Smooth muscle cell (in vitro differentiated cells): ENCODE measurements at regions not wholly inside any gene's neighbourhood (a gene's known extent, or its start where the extent isn't known, plus 50 kb on each side); places are given as distances from the start of the nearest gene placed in this dataset.

Source experiments
- DNase-seq: peaks from one replicate; lab custom pipeline; 2025; ENCODE audit not compliant: unreplicated experiment; lab: John Stamatoyannopoulos, UW
- H2AFZ ChIP-seq: fragments of 200-600 bp; sonication (generic); 2 replicates; pipeline ENCODE4 v1.6.0; 2016; ENCODE audit warnings: antibody characterized with exemption, low read depth, mild to moderate bottlenecking
- H3F3A ChIP-seq: fragments of 200-600 bp; sonication (generic); 2 replicates; pipeline ENCODE4 v1.6.0; 2017; ENCODE audit warnings: antibody characterized with exemption, low read depth
- H3K27ac ChIP-seq: fragments of 200-600 bp; sonication (generic); 2 replicates; pipeline ENCODE4 v1.5.1; 2016; ENCODE audit warnings: low read depth, mild to moderate bottlenecking
- H3K27me3 ChIP-seq: fragments of 200-600 bp; sonication (generic); 2 replicates; pipeline ENCODE4 v1.6.1; 2016; ENCODE audit warnings: low read depth, mild to moderate bottlenecking
- H3K36me3 ChIP-seq: fragments of 200-600 bp; sonication (generic); 2 replicates; pipeline ENCODE4 v1.5.1; 2016; ENCODE audit warnings: low read depth
- H3K4me1 ChIP-seq: fragments of 200-600 bp; sonication (generic); 2 replicates; pipeline ENCODE4 v1.5.1; 2016; ENCODE audit warnings: low read depth
- H3K4me2 ChIP-seq: fragments of 200-600 bp; sonication (generic); 2 replicates; pipeline ENCODE4 v1.6.0; 2016; ENCODE audit warnings: mild to moderate bottlenecking
- H3K4me3 ChIP-seq: fragments of 200-600 bp; sonication (generic); 2 replicates; pipeline ENCODE4 v1.5.1; 2016; ENCODE audit warnings: mild to moderate bottlenecking
- H3K79me2 ChIP-seq: fragments of 200-600 bp; sonication (generic); 2 replicates; pipeline ENCODE4 v1.6.0; 2016; ENCODE audit warnings: low read depth, mild to moderate bottlenecking
- H3K9ac ChIP-seq: fragments of 200-600 bp; sonication (generic); 2 replicates; pipeline ENCODE4 v1.6.0; 2016; ENCODE audit warnings: low read depth
- H3K9me3 ChIP-seq: fragments of 200-600 bp; sonication (generic); replicated peaks from 2 replicates; pipeline ENCODE4 v1.5.1; 2016; ENCODE audit warnings: low read depth
- H4K20me1 ChIP-seq: fragments of 200-600 bp; sonication (generic); 2 replicates; pipeline ENCODE4 v1.6.0; 2016; ENCODE audit warnings: low read depth
- CTCF ChIP-seq: fragments of 200-600 bp; sonication (generic); IDR thresholded peaks from 2 replicates; pipeline ENCODE4 v1.5.1; 2017; ENCODE audit warnings: borderline replicate concordance, mild to moderate bottlenecking, antibody characterized with exemption; ENCODE audit not compliant: insufficient read depth, poor library complexity, severe bottlenecking
- WGBS: methylation state at CpG from one replicate; pipeline ENCODE4 v1.1.7; 2016; ENCODE audit warnings: low lambda C conversion rate; 5-methylcytosine and 5-hydroxymethylcytosine counted together

GRCh38 chr7:46449743-46450142 is 528.7 kb upstream of the IGFBP3 start:
- Histone ChIP-seq H3K9ac (no peak overlapping the region), H2AFZ (no peak overlapping the region), H3K27me3 (no peaks in the 10 kb centered on the region), H3F3A (no peaks in the 10 kb centered on the region), H3K36me3 (no peaks in the 10 kb centered on the region), H3K27ac (no peak overlapping the region), H3K79me2 (no peaks in the 10 kb centered on the region), H3K9me3 (no peaks in the 10 kb centered on the region), H3K4me1 (no peaks in the 10 kb centered on the region), H4K20me1 (no peaks in the 10 kb centered on the region), H3K4me2 (no peak overlapping the region), H3K4me3 (no peak overlapping the region)
- TF ChIP-seq CTCF: no peak
- DNase-seq: no peak
- 95% methylated on average over 2 of the region's 2 CpGs for WGBS

- no peaks in the 10 kb centered on the region for H3F3A ChIP-seq
- no peak for DNase-seq
- no peak overlapping the region for H3K9ac ChIP-seq
- no peaks in the 10 kb centered on the region for H3K9me3 ChIP-seq
- no peak overlapping the region for H2AFZ ChIP-seq
- no peaks in the 10 kb centered on the region for H3K79me2 ChIP-seq
- H4K20me1 ChIP-seq: no peaks in the 10 kb centered on the region
- WGBS: 99% methylated on average over 5 of the region's 5 CpGs
- no peak overlapping the region for H3K4me3 ChIP-seq
- H3K27ac ChIP-seq: no peak overlapping the region
- no peaks in the 10 kb centered on the region for H3K4me1 ChIP-seq
- no peaks in the 10 kb centered on the region for H3K27me3 ChIP-seq
- no peaks in the 10 kb centered on the region for H3K36me3 ChIP-seq
- no peak for TF ChIP-seq CTCF
- H3K4me2 ChIP-seq: no peak overlapping the region
Observed at GRCh38 chr7:46448478-46448877, 527.4 kb upstream of the IGFBP3 start.

- H3K36me3 ChIP-seq: no peaks in the 10 kb centered on the region
- DNase-seq: no peak
- no peaks in the 10 kb centered on the region for H3K27me3 ChIP-seq
- no peak overlapping the region for H3K4me3 ChIP-seq
- no peak overlapping the region for H3K9ac ChIP-seq
- H4K20me1 ChIP-seq: no peaks in the 10 kb centered on the region
- H3K27ac ChIP-seq: no peak overlapping the region
- no peaks in the 10 kb centered on the region for H3K79me2 ChIP-seq
- H3K9me3 ChIP-seq: no peaks in the 10 kb centered on the region
- 95% methylated on average over 1 of the region's 1 CpG for WGBS
- H3K4me1 ChIP-seq: no peaks in the 10 kb centered on the region
- H2AFZ ChIP-seq: no peak overlapping the region
- no peak overlapping the region for H3K4me2 ChIP-seq
- no peak for TF ChIP-seq CTCF
- no peaks in the 10 kb centered on the region for H3F3A ChIP-seq
Observed at GRCh38 chr7:46446151-46446550, 525.1 kb upstream of the IGFBP3 start.

GRCh38 chr7:46444256-46444655 is 523.2 kb upstream of the IGFBP3 start:
- Histone ChIP-seq H3K36me3 (no peaks in the 10 kb centered on the region), H4K20me1 (no peaks in the 10 kb centered on the region), H3K9me3 (no peaks in the 10 kb centered on the region), H2AFZ (no peak overlapping the region), H3K4me3 (no peak overlapping the region), H3K27me3 (no peaks in the 10 kb centered on the region), H3K4me1 (no peaks in the 10 kb centered on the region), H3K4me2 (no peak overlapping the region), H3K79me2 (no peaks in the 10 kb centered on the region), H3K9ac (no peak overlapping the region), H3K27ac (no peak overlapping the region), H3F3A (no peaks in the 10 kb centered on the region)
- no peak for DNase-seq
- no peak for TF ChIP-seq CTCF
- WGBS: 63% methylated on average over 3 of the region's 3 CpGs
